HG02870 (cell line): ENCODE measurements at regions not wholly inside any gene's neighbourhood (a gene's known extent, or its start where the extent isn't known, plus 50 kb on each side); places are given as distances from the start of the nearest gene placed in this dataset.

Experiments used
- ATAC-seq: cut with Tn5 transposase; IDR thresholded peaks from one replicate; pipeline ENCODE4 v1.9.1; 2021; ENCODE audit warnings: mild to moderate bottlenecking, moderate library complexity; ENCODE audit not compliant: unreplicated experiment

GRCh38 chr5:88144219-88145001 lies 124.2 kb downstream of the TMEM161B start:
- ATAC-seq: no peak

GRCh38 chr5:88143693-88144218 lies 124.9 kb downstream of the TMEM161B start:
- ATAC-seq: no peak

- ATAC-seq: no peak
These were observed 125.6 kb downstream of the TMEM161B start for GRCh38 chr5:88142886-88143692.

DNA sequence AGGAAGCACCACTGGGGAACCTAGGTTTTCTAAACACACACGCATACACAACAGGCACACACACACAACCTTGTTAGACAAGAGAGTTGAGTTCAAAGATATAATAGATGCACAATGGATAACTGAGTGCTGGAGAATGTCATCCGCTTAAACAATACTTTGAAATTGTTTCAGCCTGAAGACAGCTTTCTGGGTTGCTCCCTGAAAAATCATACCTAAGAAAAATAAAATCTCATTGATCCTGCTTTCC lies 126.1 kb downstream of the TMEM161B start:
- no peak for ATAC-seq

GRCh38 chr5:88140856-88141752 lies 127.5 kb downstream of the TMEM161B start:
- peak; percentile 95 for ATAC-seq

- no peak for ATAC-seq
These were observed 128.2 kb downstream of the TMEM161B start for GRCh38 chr5:88140396-88140855.

DNA sequence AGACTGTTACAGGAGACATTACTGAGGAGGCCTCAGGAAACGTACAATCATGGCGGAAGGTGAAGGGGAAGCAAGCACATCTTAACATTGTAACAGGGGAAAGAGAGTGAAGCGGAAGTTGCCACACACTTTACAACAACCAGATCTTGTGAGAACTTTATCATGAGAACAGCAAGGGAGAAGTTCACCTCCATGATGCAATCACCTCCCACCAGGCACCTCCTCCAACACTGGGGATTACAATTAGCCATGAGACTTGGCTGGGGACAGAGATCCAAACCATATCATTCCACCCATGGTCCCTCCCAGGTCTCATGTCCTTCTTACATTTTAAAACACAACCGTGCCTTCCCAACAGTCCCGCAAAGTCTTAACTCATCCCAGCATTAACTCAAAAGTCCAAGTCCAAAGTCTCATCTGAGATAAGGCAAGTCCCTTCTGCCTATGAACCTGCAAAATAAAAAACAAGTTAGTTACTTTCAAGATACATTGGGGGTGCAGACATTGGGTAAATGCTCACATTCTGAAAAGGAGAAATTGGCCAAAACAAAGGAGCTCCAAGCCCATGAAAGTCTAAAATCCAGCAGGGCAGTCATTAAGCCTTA lies 138.3 kb downstream of the TMEM161B start:
- no peak for ATAC-seq

GRCh38 chr5:88128813-88129212 lies 139.8 kb downstream of the TMEM161B start:
- ATAC-seq: no peak

GRCh38 chr5:88119535-88120125 lies 149.0 kb downstream of the TMEM161B start:
- ATAC-seq: no peak

DNA sequence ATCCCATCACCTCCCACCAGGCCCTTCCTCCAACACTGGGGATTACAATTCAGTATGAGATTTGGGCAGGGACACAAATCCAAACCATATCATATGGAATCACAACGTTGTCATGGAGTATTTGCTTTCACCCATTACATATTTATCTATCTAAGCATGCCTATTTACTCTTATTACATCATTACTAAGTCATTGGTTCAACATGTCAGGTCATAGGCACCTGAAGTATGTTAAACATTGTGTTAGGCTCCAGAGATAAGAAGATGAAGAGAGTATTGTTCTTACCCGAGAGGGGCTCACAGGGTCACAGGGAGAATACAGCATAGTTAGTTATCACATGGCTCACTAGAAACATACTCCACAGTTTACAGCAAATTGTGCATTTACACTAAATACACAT lies 150.5 kb downstream of the TMEM161B start:
- ATAC-seq: no peak

DNA sequence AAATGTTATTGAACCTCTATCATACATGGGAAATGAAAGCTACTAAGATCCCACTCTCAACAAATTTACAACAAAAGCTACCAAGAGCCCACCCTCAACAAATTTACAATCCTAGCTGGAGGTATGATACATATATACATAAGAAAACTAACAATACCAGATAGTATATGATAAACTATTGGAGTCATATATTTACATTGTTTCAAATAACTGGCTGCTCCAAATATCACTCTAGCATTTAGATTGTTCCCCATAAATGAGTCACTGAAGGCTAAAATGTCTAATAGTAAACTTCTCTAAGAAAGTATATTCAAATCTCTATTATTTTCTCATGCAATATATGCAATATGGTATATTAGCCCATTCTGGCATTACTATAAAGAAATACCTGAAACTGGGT lies 151.1 kb downstream of the TMEM161B start:
- ATAC-seq: no peak

DNA sequence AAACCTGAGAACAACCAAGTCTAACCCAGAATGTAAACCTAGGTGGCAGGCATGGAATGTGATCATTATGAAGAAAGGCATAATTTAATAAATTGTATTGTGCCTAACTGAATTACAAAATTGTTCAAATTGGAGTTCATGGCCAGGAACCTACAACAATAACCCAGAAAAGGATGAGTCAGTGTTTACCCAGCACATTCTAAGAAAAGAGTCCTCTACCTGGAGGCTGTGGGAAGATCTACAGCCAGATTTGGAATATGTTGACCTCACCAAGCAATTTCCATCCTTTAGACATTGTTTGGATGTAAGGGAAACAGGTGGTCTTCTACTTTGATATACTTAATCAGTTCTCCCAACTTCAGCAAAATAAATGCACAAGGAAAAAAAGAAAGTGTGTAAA lies 152.2 kb downstream of the TMEM161B start:
- no peak for ATAC-seq

GRCh38 chr5:88115211-88115610 lies 153.4 kb downstream of the TMEM161B start:
- no peak for ATAC-seq

DNA sequence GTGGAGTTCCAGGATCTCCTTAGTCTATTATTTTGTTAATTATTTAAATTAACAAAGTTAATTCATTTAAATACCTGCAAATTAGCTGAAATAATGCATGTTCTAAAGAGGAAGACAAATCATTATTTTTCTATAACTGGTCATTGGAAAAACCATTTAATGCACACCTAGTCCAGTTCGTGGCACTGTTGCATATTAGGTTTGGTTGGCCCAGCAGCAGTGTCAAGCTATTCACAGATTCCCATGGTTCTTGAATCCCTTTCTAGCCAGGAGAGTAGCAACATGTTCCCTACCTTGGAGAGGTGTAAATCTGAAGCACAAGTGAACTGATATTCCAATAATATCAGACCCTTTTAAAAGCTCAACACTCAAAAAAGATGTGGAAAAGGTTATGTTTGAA lies 155.2 kb downstream of the TMEM161B start:
- no peak for ATAC-seq

DNA sequence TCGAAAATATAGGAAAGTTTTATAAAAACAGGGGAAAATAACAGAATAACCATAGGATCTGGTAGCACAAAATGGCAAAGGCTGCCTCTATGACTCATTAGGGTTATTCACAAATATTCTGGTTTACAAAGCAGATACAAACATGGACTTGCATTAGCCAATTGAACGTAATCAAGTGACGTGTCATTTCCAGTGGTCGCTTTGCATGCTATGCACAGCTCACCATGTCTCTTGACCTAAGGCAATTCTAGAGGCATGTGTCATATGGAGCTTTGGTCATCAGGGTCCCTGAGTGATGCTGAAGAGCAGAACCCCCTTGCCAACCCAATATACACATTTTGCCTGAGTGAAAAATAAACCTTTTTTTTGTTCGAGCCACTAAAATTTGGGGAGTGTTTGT lies 158.8 kb downstream of the TMEM161B start:
- no peak for ATAC-seq

- no peak for ATAC-seq
These were observed 160.0 kb downstream of the TMEM161B start for GRCh38 chr5:88108490-88109279.

GRCh38 chr5:88094906-88095496 lies 173.6 kb downstream of the TMEM161B start:
- no peak for ATAC-seq

GRCh38 chr5:88094403-88094802 lies 174.2 kb downstream of the TMEM161B start:
- ATAC-seq: no peak

GRCh38 chr5:88093765-88094164 lies 174.9 kb downstream of the TMEM161B start:
- peak; percentile 52 for ATAC-seq
